Prostate gland (tissue), 2 donors: ENCODE measurements at regions not wholly inside any gene's neighbourhood (a gene's known extent, or its start where the extent isn't known, plus 50 kb on each side); places are given as distances from the start of the nearest gene placed in this dataset.

ENCODE experiments used
- DNase-seq: peaks from one replicate; pipeline ENCODE4 v3.0.0-alpha.2; 2019; ENCODE audit warnings: low spot score
- H3K27ac ChIP-seq, 2 donors: fragments of 200-600 bp; sonication (generic); 2 replicates each; pipeline ENCODE4 v1.5.1; 2017 to 2019
- H3K27me3 ChIP-seq: fragments of 200-600 bp; sonication (generic); replicated peaks from 2 replicates; pipeline ENCODE4 v1.5.1; 2019; ENCODE audit not compliant: insufficient read depth
- H3K36me3 ChIP-seq, 2 donors: fragments of 200-600 bp; sonication (generic); 1 replicate in 1 of 2; 2 replicates in 1 of 2; pipeline versions ENCODE4 v1.5.1 to v1.8.1; 2017 to 2019
- H3K4me1 ChIP-seq: fragments of 200-600 bp; sonication (generic); replicated peaks from 2 replicates; pipeline ENCODE4 v1.5.1; 2019
- H3K4me3 ChIP-seq, 2 donors: fragments of 200-600 bp; sonication (generic); 2 replicates each; pipeline ENCODE4 v1.5.1; 2017 to 2019
- H3K9me3 ChIP-seq: fragments of 200-600 bp; sonication (generic); 2 replicates; pipeline ENCODE4 v1.5.1; 2017
- POLR2A ChIP-seq: fragments of 450-650 bp; IDR thresholded peaks from one replicate; pipeline ENCODE4 v1.6.1; 2016; ENCODE audit warnings: antibody characterized with exemption, mild to moderate bottlenecking
- POLR2AphosphoS5 ChIP-seq: sonication (generic); formaldehyde crosslinking; IDR thresholded peaks from one replicate; pipeline ENCODE4 v1.6.1; 2017; ENCODE audit warnings: antibody characterized with exemption
- WGBS: methylation state at CpG from one replicate; pipeline ENCODE4 v1.1.5; 2018; 5-methylcytosine and 5-hydroxymethylcytosine counted together
- intact Hi-C: fragments of 100-400 bp; cut with DNase I; formaldehyde crosslinking; loops from one replicate; pipeline ENCODE4 v1.14.2; 2022
- TF ChIP-seq, protein P1 (sequence below), 4 experiments: fragments of 200-600 bp in 2 of 4; fragments of 450-650 bp in 2 of 4; sonication (generic) in 2 of 4; IDR thresholded peaks; 1 replicate in 3 of 4; 2 replicates in 1 of 4; pipeline ENCODE4 v1.5.1; 2016 to 2019; ENCODE audit warnings: antibody characterized with exemption in 4 of 4, mild to moderate bottlenecking in 2 of 4, moderate library complexity in 2 of 4

DNA sequence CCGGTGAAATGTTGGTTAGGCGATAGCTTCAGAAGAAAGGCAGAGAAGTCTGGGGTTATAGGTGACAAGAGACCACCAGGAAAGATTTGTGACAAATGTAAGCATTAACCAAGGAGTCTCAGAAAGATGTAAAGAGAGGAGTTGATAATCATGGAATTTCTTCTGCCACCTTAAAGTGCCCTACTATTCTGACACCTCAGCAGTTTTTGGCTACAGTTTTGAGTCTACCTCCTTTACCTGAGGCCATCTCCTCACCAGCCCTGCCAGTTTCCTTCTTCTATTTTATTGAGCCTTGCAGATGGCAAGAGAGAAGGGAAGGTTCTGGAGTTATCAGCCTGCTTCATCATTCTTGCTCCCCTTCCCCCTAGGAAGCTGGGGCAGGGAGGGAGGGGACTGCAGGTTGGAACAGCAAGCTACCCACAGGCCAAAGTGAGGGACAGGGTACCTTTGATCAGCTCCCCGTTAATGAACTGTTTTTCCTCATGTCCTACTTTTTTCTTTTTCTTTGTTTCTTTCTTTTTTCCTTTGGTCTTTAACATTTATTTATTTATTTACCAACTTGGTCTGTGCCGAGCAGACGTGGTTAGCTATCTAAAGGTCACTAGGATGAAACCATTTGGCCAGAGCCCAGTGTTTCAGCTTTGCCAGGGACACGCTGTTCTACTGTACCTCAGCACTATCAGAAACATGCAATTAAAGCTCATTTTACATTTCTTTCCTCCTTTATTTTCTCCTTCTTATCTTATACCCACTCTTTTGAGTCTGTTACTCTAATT is 438.7 kb upstream of the AR start:
- intact Hi-C loops, result no loop called here
- TF ChIP-seq, protein P1, sequence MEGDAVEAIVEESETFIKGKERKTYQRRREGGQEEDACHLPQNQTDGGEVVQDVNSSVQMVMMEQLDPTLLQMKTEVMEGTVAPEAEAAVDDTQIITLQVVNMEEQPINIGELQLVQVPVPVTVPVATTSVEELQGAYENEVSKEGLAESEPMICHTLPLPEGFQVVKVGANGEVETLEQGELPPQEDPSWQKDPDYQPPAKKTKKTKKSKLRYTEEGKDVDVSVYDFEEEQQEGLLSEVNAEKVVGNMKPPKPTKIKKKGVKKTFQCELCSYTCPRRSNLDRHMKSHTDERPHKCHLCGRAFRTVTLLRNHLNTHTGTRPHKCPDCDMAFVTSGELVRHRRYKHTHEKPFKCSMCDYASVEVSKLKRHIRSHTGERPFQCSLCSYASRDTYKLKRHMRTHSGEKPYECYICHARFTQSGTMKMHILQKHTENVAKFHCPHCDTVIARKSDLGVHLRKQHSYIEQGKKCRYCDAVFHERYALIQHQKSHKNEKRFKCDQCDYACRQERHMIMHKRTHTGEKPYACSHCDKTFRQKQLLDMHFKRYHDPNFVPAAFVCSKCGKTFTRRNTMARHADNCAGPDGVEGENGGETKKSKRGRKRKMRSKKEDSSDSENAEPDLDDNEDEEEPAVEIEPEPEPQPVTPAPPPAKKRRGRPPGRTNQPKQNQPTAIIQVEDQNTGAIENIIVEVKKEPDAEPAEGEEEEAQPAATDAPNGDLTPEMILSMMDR (IDR thresholded peaks at IDR 0.05), result no peak
- TF ChIP-seq POLR2A, result no peak
- no peak for TF ChIP-seq POLR2AphosphoS5
- Histone ChIP-seq H3K4me1 (no peaks in the 10 kb centered on the region), H3K4me3 (no peak overlapping the region), H3K9me3 (no peaks in the 10 kb centered on the region), H3K36me3 (no peaks in the 10 kb centered on the region), H3K27ac (no peak overlapping the region), H3K27me3 (no peaks in the 10 kb centered on the region)
- no peak for DNase-seq
- 46% methylated on average over 5 of the region's 6 CpGs for WGBS

DNA sequence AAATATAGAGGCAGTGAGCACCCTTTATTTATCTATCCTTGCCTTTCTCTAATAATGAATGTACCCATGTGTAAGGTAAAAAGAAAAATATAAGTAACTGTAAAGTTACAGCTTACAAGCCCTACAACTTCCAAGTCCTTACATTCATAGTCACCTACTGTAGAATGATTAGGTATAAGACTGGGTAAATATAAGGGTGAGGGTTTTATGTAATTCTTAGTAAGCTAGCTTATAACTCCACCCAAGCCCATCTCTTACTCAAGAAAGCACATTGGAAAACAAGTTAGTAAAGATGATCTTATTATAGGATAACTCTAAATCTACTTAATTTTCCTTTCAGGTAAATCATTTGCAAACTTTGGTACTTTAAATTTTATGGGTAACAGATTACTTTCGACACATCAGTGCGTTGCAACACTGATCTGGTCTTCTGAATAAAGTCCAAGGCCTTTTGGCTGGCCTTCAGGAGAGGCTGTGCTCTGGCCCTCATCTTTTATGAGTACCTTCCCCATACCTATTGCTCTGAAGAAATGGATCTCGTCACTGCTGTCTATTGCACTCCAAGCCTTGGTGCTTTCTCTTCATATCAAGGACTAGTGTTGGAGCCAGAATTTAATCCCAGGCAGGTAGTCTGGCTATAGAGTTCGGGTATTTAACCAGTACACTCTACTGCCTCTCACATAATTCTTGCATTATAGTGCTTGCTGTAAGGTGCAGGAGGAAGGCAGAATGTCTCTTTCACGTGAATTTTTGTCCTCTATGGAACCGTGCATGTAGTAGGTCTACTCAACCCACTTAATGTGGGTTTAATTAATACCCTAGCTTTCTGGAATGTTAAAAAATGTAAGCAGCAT is 443.6 kb upstream of the AR start:
- H3K27me3 ChIP-seq, result no peaks in the 10 kb centered on the region
- no peak for DNase-seq
- H3K4me1 ChIP-seq, result no peaks in the 10 kb centered on the region
- H3K9me3 ChIP-seq, result no peaks in the 10 kb centered on the region
- no peaks in the 10 kb centered on the region for H3K36me3 ChIP-seq
- 74% methylated on average over 6 of the region's 6 CpGs for WGBS
- TF ChIP-seq, protein P1 (IDR thresholded peaks at IDR 0.05), result no peak
- TF ChIP-seq POLR2AphosphoS5 (no peak), POLR2A (no peak)
- no peak overlapping the region for H3K4me3 ChIP-seq
- intact Hi-C loops, result no loop called here
- no peak overlapping the region for H3K27ac ChIP-seq

DNA sequence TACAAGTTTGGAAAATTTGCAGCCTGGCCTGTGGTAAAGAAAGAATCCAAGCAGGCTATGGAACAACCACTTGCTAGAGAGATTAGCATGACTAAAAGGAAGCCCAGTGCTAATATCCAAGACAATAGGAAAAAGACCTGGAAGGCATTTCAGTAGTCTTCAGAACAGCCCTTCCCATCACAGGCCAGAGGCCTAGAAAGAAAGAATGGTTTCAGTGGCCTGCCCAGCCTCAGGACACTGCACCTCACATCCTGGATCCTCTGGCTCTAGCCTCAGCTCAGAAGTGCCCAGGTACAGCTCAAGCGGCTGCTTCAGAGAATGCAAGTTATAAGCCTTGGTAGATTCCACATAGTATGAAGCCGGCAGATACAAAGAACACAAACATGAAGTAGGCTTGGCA is 449.8 kb upstream of the AR start:
- no peak overlapping the region for H3K4me3 ChIP-seq
- WGBS, result 79% methylated on average over 2 of the region's 2 CpGs
- H3K4me1 ChIP-seq, result no peaks in the 10 kb centered on the region
- no peak for DNase-seq
- intact Hi-C loops, result no loop called here
- H3K9me3 ChIP-seq, result no peaks in the 10 kb centered on the region
- no peaks in the 10 kb centered on the region for H3K27me3 ChIP-seq
- H3K36me3 ChIP-seq, result no peaks in the 10 kb centered on the region
- TF ChIP-seq POLR2A (no peak), POLR2AphosphoS5 (no peak)
- TF ChIP-seq, protein P1 (IDR thresholded peaks at IDR 0.05), result no peak
- no peak overlapping the region for H3K27ac ChIP-seq

DNA sequence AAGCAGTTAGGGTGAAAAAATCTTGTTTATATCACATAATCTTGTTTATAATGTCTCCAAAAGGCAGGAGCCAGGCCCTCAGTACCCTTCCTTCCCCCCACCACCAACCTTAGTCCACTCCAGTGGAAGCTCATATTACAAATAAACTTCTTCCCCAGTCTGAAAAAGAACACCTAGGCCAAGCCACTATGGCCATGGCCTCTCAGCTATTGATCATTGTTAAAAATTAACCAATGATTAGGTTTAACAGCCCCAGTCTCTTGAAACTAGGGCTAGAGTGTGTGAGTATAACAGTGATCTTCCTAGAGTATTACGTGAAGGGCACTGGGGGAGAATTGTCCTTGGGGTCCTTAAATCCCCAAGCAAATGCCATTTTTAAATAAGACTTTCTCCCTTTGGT is 411.9 kb upstream of the EDA2R start:
- 71% methylated on average over 1 of the region's 1 CpG for WGBS
- Histone ChIP-seq H3K4me1 (no peaks in the 10 kb centered on the region), H3K36me3 (no peaks in the 10 kb centered on the region), H3K27me3 (no peaks in the 10 kb centered on the region), H3K9me3 (no peaks in the 10 kb centered on the region), H3K4me3 (no peak overlapping the region), H3K27ac (no peak overlapping the region)
- no peak for DNase-seq
- TF ChIP-seq, protein P1 (IDR thresholded peaks at IDR 0.05), result no peak
- TF ChIP-seq POLR2A (no peak), POLR2AphosphoS5 (no peak)
- intact Hi-C loops, result no loop called here
